Fibroblast of the conjunctiva (primary cell): ENCODE measurements at regions not wholly inside any gene's neighbourhood (a gene's known extent, or its start where the extent isn't known, plus 50 kb on each side); places are given as distances from the start of the nearest gene placed in this dataset.

ENCODE experiments used
- DNase-seq: peaks from one replicate; pipeline ENCODE4 v3.0.0-alpha.2; 2010; ENCODE audit warnings: low read depth

DNA sequence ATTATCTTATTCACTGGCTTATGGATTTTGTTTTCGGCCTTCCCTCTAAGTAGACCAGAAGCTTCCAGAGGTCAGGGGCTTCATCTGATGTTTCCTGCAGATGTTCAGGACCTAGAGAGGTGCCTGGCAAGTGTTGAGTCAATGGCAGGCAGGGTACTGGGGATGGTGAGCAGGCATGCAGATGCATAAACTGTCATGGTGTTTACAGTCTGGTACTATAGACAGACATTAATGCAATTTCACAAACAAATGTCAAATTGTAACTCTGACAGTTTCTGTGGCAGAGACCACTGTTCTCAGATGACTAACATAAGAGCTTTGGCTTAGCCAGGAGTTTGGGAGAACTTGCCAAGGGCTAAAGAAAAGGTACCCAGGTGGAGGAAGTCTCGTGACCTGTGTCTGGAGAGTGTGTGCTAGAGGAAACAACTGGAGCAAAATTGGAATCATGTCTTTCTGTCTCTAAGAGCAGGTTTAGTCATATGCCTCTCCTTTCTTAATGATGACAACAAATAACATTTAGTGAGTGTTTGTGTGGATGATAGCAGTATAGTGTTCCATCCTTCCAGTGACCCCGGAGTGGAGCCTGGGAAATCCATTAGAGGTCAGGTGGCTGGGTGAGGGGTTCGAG is 53.7 kb upstream of the TRAK1 start:
- no peak for DNase-seq

- peak; percentile 65 for DNase-seq
Observed at GRCh38 chr3:42036483-42036823, 54.7 kb upstream of the TRAK1 start.

- DNase-seq: no peak
Observed at GRCh38 chr3:42035816-42036482, 55.2 kb upstream of the TRAK1 start.

- DNase-seq: no peak
Observed at GRCh38 chr3:42035007-42035406, 56.1 kb upstream of the TRAK1 start.

- no peak for DNase-seq
Observed at GRCh38 chr3:42033741-42034140, 57.4 kb upstream of the TRAK1 start.

- DNase-seq: peak; percentile 74
Observed at GRCh38 chr3:42032693-42033349, 58.3 kb upstream of the TRAK1 start.

DNA sequence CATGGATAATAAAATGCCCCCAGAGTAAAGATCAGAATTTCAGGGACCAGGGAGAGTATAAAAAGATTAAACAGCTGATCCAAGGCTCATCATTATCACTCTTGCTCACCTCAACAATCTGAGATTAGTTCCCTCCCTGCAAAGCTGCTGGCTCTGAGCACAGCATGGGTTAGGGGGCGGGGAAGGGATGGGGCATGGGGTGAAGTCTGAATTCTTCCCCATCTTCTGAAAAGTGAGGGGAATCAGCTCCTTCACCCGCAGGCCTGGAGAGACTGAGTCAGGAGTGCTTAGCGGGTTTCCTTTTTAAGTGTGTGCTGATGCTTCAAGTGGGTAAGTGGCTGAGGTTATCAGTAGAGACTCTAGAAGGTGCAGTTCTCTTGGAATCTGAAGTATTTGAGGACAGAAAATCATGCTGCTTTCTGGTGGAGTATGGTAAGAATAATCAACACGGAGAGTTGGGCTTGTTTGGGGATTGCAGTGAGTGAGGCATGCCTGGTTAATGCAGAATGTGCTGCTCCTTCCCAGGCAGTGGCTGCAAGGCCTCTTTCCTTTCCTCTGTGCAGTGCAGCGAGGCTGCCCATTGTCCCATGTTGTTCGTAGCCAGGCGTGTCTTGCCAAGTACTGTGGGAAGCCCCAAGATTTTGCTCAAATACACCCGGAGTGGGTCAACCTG is 59.2 kb upstream of the TRAK1 start:
- no peak for DNase-seq

DNA sequence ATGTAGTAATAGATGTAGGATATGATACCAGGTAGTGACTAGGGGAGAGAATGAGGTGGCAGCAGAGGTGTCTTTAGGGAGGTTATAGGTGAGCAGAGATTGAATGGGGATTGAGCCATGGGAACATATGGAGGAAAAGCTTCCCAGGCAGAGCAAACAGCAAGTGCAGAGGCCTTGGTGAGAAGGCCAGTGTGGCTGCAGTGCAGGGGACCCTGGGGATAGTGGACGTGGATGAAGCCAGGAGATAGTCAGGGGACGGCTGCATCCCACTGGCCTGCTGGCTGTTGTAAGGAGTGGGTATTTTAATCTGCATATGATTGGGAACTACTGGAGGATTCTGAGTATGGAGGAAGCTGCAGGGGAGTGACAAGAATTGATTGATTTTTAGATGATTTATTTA is 62.7 kb upstream of the TRAK1 start:
- no peak for DNase-seq

DNA sequence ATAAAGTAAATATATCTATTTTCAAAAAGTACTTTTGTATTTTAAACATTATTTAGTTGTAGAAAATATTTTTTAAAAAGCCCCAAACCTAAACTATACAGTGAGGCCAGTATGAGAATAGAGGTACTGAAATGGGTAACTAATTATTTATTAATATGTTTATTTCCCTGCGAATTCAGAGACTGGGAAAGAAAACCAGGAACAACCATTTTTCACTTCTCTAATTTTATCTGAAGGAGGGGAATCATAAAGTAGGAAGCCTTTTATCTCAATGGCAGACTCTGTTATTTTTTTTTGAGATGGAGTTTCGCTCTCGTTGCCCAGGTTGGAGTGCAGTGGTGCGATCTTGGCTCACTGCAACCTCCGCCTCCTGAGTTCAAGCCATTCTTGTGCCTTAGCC is 63.6 kb upstream of the TRAK1 start:
- no peak for DNase-seq

DNA sequence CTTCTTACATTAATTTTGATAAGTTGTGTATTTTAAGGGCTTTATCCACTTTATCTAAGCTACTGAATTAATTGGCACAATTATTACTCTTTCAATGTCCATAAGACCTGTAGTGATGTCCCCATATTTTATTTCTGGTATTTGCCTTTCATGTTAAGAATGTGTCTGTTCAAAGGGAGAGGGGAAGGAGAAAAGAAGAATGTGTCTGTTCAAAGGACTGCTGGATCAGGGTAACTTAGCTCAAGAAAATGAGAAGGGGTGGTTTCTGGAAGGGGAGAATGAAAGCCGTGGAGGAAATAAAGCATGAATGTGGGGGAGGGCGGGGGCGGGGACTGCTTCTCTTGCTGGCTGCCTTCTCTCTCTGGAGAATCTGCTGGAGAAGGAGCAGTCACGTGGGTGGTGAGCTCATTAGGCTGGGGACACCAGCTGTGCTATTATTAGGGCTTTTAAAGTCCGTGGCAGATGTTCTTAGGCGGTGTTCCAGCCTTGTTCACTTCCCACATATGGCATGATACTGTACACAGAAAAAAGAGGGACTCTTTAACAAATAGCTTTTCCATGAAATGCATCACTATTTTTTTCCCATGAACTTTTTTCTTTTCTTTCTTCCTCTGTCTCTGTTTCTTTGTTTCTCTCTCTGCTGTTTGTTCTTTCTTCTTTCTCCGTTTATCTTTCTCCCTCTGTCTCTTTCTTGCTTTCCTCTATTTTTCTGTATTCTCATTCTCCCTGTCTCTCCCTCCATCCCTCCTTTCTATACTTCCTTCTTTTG is 63.7 kb upstream of the ULK4 start:
- peak; percentile 92 for DNase-seq

GRCh38 chr3:42024591-42025351 is 62.9 kb upstream of the ULK4 start:
- no peak for DNase-seq

GRCh38 chr3:42023380-42023779 is 61.5 kb upstream of the ULK4 start:
- no peak for DNase-seq

DNA sequence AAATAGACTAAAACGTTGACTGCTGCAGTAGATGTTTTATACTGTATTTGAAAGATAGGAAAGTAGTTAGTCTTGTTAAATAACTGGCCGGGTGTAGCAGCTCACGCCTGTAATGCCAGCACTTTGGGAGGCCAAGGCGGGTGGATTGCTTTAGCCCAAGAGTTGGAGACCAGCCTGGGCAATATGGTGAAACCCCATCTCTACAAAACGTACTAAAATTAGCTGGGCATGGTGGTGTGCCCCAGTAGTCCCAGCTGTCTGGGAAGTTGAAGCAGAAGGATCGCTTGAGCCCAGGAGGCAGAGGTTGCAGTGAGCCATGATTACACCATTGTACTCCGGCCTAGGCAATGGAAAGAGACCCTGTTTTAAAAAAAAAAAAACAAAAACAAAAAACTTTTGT is 60.5 kb upstream of the ULK4 start:
- no peak for DNase-seq

- peak; percentile 29 for DNase-seq
Observed at GRCh38 chr3:42020684-42021307, 58.9 kb upstream of the ULK4 start.

DNA sequence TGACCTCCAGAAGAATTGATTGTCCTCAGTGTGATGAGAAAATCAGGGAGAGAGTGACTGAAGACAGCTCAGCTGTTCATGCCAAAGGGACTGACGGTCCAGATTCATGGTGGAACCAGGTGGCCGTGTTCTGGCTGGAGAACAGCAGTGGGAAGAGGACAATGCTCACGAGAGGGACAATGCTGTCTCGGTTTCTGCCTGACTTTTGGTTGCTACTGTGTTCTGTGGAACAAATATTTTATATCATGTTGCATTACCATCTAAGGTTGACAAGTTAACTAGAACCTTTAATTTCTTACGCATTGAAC is 58.0 kb upstream of the ULK4 start:
- DNase-seq: no peak

- no peak for DNase-seq
Observed at GRCh38 chr3:42019144-42019952, 57.4 kb upstream of the ULK4 start.

DNA sequence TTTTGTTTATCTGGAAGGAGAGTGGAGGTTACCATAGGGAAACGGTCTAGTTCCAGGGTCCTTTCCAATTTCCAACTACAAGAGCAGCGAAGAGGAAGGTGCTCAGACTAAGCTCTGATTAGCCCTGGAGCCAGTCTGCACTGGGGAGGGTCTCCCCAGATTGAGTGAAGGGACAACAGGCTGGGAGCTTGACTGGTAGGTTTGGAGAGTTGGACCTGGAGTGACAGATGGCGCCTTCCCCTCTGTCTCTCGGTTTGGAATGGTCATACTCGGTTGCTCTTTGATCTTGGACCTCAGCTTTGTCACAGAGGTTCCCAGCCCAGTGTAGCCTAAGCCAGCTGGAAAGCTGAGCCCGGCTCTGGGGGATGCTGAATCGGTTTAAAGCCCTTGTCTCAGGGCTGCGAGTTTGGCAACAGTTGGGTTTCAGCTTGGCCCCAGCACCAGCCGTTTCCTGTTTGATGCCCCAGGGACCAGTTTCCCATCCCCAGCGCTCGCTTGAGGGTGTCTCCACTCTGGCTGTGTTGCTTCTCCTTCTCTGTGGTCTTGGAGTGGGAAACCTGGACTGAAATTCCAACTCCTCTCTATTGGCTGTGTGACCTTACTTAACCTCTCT is 53.1 kb upstream of the ULK4 start:
- DNase-seq: no peak

DNA sequence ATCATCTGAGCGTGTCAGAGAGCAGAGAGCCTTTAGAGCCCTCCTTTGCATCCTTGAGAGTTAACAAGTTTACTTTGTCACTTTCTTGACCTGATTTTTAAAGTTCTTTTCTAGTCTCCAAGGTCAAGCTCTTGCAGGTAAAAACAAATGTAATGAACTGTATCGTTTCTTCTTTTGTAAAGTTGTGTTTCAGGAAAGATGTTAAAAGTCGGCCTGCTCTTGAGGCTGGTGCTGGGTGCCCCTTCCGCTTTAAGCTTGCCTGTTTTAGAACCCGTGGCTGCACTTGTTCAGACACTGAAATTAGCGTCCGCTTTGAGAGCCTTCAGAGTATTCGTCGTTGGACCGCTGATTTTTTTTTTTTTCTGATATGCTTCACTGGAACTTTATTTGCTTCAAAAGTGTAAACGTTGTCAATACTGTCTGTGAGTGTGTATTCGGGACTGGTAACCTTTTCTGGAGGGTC is 52.6 kb upstream of the ULK4 start:
- DNase-seq: no peak

- DNase-seq: no peak
Observed at GRCh38 chr3:42013691-42014457, 52.0 kb upstream of the ULK4 start.
